NCI-H187 (cell line): ENCODE measurements at regions not wholly inside any gene's neighbourhood (a gene's known extent, or its start where the extent isn't known, plus 50 kb on each side); places are given as distances from the start of the nearest gene placed in this dataset.

Source experiments
- DNase-seq, 2 experiments: peaks; one replicate each; lab custom pipeline; 2025; lab: John Stamatoyannopoulos, UW

DNA sequence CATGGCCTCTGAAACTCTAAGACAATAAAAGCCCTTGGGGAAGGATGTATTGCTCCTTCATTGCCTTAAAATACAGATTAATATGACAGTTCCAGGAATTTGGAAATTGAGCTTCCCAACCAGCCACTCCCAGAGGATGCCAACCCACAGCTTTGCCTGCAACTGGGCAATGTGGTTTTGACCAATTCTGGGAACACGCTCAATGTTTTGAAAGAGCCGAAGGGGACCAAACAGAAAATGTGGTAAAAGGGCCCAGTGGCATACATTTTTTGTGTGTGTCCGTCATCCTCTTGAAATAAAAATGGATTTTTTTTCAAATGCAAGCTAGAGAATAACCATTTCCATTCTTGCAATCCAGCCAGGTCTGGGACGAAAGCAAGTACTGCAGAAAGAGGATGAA lies 88.3 kb upstream of the PLEKHG7 start:
- DNase-seq, result no peak

DNA sequence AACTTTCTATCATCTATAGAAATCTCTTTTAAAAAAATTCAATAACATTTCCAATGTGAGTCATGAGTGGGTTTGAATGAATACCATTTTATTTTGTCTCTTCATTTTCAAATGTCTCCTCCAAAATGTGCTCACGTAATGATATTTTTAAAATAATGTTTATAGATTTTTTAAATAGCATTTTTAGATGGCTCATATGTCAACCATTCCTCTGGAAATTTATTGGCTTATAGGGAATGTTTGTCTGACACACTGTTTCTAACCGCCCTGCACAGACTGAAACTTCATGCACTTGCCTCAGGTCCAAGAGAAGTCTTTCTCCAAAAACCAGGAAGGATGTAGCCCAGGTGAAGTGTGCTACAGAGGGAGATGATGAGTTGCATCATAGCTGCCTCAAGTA lies 88.8 kb upstream of the PLEKHG7 start:
- no peak for DNase-seq

- DNase-seq, result no peak
Measured at GRCh38 chr12:92612611-92613010, 90.2 kb upstream of the PLEKHG7 start.

DNA sequence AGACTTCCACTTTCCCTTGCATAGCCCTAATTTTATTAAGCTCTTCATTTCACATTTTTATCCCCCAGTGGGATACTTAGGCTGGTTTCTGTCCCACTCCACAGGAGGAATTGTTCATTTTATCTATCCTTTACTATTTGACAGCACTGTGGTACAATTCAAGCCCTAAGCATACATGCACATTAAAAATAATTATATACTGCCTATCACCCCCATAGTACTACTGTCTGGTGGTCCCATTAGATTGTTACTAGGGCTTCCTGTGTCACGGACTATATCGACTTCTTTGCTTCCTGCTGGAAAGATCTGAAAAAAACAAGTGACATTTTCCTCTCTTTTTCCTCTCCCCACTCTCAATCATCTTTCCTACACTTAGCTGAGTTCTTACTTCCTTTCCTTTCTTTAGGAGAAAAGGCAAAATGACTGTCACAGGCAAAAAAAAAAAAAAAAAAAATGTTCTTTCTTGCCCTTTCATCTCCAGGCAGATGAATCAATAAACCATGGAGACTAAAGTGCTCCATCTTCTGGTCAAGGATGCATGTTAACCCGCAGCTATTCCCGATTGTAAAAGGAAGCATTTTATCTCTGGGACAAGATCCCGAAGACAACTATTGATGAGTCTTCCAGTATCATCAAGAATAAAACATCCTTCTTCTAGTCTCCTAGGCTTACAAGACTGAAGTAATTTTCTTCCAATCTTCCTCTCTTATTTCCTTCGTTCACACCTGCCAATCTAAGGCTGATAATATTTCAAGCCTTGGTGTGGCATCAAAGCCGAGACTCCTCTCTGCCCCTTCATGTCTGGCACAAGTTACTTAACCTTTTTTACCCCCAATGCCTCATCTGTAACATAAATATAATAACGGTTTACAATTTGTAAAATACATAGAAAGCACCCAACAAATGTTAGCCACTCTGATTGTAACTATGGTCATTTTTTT lies 94.4 kb upstream of the PLEKHG7 start:
- peak in 1 of 2 experiments; percentile 4 for DNase-seq

GRCh38 chr12:92606956-92607355 lies 95.8 kb upstream of the PLEKHG7 start:
- DNase-seq, result no peak

- DNase-seq, result no peak
Measured at GRCh38 chr12:92605621-92606170, 97.1 kb upstream of the PLEKHG7 start.

DNA sequence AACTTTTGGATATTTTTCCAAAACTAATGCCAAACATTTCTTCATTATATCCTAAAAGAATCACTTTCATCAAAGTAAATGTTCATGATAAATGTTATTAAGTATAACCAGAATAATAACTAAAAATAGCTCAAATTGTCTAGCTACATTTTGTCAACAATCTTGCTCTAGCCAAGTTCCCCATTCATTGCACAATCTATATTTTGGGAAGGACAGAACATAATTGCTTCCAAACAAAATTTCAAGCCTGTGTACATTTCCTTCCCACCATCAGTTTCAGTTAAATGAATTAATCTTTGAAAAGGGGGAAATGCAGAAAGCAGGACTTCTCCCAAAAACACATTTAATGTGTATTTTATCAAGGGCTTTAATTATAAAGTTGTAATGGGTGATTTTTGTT lies 98.0 kb upstream of the PLEKHG7 start:
- no peak for DNase-seq

- no peak for DNase-seq
Measured at GRCh38 chr12:92603741-92604432, 98.9 kb upstream of the PLEKHG7 start.

DNA sequence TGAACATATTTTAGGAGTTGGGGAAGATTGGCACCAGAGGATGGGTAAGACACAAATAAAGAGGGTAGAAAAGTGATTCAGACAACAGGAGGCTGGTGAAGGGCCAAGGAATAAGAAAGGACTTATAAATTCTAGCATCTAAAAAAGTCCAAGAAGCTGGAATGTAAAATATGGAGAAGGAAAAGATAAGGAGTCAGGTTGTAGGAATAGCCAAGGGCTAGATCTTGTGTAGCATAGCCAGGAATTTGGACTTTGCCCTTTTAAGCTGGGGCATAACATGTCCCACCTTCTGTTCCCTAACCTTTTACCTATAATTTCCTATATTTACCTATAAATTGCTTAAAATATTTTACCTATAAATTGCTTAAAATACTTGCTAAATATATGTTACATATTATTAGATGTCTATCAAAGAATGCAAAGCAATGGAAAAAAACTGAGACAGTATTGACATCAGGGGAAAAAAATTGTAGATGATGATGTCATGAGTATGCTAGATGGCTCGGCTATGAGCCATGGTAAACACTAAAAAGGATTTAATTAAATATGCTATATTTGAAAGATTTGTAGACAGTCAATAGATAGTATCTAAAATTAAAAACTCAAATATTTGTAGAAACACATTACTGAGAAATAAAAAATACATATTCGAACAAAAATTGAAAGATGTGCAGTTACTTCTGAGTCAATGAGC lies 99.7 kb upstream of the PLEKHG7 start:
- no peak for DNase-seq

DNA sequence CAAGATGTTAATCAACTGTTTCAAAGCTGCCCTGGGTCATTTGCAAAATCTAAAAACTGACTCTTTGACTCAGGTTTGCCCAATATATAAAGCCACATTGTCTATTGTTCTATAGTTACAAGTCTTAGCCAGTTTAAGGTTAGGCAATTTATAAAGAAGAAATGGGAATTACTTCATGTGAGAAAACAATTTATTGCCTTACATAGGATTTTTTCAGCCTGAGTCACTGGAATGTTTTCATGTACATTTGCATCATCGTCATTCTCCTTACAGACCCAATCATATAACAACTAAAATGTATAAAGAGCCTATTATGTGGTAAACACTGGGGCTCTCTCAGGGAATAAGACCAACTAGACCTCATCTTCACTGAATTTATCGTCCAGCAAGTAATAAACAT lies 100.3 kb upstream of the PLEKHG7 start:
- no peak for DNase-seq

- DNase-seq, result no peak
Measured at GRCh38 chr12:92601680-92602079, 101.1 kb upstream of the PLEKHG7 start.

- no peak for DNase-seq
Measured at GRCh38 chr12:92601176-92601575, 101.6 kb upstream of the PLEKHG7 start.

- no peak for DNase-seq
Measured at GRCh38 chr12:92600052-92600451, 102.7 kb upstream of the PLEKHG7 start.

DNA sequence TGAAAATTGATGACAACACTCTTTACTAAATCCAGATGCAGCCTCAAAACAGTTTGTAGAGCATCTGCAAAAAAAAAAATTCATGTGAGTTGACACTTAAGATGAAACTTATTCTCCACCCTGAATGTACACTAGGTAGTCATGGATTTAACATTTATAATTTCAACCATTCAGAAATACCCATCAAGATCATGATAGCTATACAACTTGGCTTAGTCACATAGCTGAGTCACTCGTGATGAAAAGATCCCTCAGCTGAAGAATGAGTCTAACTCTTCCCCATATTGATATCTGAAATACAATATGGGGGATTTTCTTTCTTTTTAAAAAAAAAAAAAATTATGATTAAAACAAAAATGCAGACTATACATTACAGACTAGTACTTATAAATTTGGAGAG lies 104.8 kb upstream of the PLEKHG7 start:
- no peak for DNase-seq

- DNase-seq, result no peak
Measured at GRCh38 chr12:92597118-92597517, 105.7 kb upstream of the PLEKHG7 start.

GRCh38 chr12:92596383-92596782 lies 106.4 kb upstream of the PLEKHG7 start:
- no peak for DNase-seq

GRCh38 chr12:92595663-92596062 lies 107.1 kb upstream of the PLEKHG7 start:
- no peak for DNase-seq

- no peak for DNase-seq
Measured at GRCh38 chr12:92593734-92594402, 108.9 kb upstream of the PLEKHG7 start.

GRCh38 chr12:92585115-92585727 lies 117.6 kb upstream of the PLEKHG7 start:
- DNase-seq, result no peak

DNA sequence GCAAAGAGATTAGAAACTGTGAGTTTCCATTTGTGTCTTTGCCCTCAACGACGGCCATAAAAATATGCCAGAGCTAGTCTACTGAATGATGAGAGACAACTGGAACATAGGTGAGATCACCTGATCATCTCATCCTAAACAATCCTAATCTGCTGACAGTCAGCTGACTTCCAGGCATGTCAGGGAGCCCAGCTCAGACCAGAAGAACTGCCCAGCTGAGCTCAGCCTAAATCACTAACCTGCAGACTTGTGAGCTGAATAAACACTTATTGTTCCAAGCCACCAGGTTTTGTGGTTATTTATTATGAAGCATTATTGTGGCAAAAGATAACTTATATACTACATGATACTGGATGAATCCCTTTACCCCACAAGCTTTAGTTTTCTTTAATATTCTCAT lies 118.9 kb upstream of the PLEKHG7 start:
- no peak for DNase-seq

- DNase-seq, result no peak
Measured at GRCh38 chr12:92582893-92583292, 119.9 kb upstream of the PLEKHG7 start.
